Thyroid gland (tissue), 4 donors: ENCODE measurements at regions not wholly inside any gene's neighbourhood (a gene's known extent, or its start where the extent isn't known, plus 50 kb on each side); places are given as distances from the start of the nearest gene placed in this dataset.

ENCODE experiments used
- CTCF ChIP-seq, 6 experiments: fragments of 200-600 bp in 3 of 6; fragments of 450-650 bp in 3 of 6; sonication (generic) in 3 of 6; IDR thresholded peaks; one replicate each; pipeline ENCODE4 v1.5.1; 2016 to 2019; ENCODE audit warnings: antibody characterized with exemption in 6 of 6, mild to moderate bottlenecking in 2 of 6, inconsistent platforms in 1 of 6, moderate library complexity in 1 of 6
- POLR2A ChIP-seq, 2 donors: fragments of 450-650 bp; IDR thresholded peaks; one replicate each; pipeline ENCODE4 v1.6.1; 2017; ENCODE audit warnings: antibody characterized with exemption in 2 of 2, mild to moderate bottlenecking in 2 of 2, moderate library complexity in 1 of 2

- TF ChIP-seq CTCF (IDR thresholded peaks at IDR 0.05) (no peak), POLR2A (IDR thresholded peaks at IDR 0.05) (no peak)
Measured at GRCh38 chr10:55002420-55002819, 201.4 kb upstream of the PCDH15 start.
